Large intestine (tissue), 3 donors: ENCODE measurements at regions not wholly inside any gene's neighbourhood (a gene's known extent, or its start where the extent isn't known, plus 50 kb on each side); places are given as distances from the start of the nearest gene placed in this dataset.

Experiments used
- DNase-seq, 2 donors: peaks; one replicate each; pipeline versions ENCODE4 v3.0.0 to v3.0.0-alpha.2; 2013
- H3K27ac ChIP-seq: one replicate; pipeline ENCODE4 v1.5.1; 2013; ENCODE audit warnings: low read length
- H3K27me3 ChIP-seq: 2 replicates; pipeline ENCODE4 v1.6.1; 2013; ENCODE audit warnings: low read length; ENCODE audit not compliant: control insufficient read depth, insufficient read depth
- H3K36me3 ChIP-seq: 2 replicates; pipeline ENCODE4 v1.6.1; 2013; ENCODE audit warnings: low read length; ENCODE audit not compliant: control insufficient read depth, insufficient read depth
- H3K4me1 ChIP-seq: one replicate; pipeline ENCODE4 v1.6.1; 2013; ENCODE audit warnings: low read length; ENCODE audit not compliant: control insufficient read depth, insufficient read depth
- H3K4me3 ChIP-seq: one replicate; pipeline ENCODE4 v1.5.1; 2013; ENCODE audit warnings: low read length
- H3K9me3 ChIP-seq: one replicate; pipeline ENCODE4 v1.6.1; 2013; ENCODE audit warnings: mild to moderate bottlenecking, low read depth, low read length, moderate library complexity; ENCODE audit not compliant: control insufficient read depth
- WGBS: methylation state at CpG from one replicate; pipeline ENCODE4 v1.1.5; 2013; ENCODE audit warnings: low lambda C conversion rate; ENCODE audit not compliant: insufficient coverage; 5-methylcytosine and 5-hydroxymethylcytosine counted together

DNA sequence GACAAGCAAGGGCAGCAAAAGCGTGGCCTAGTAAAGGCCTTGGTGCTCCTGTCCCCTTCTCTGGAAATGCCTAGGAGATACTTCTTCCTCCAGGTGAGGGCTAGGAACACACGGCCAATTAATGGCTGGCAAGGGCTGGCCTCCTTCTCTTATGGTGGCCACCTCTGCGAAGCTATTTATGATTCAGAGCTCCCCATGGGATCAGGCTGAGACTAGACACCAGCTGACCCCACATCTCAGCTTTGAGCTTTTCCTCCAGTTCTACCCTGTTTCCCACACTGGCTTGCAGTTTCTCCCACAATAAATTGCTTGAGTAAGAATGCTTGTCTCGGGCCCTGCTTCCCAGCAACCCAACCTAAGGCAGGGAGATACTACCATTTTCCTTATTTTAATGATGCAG lies 53.7 kb downstream of the CAMK2N1 start:
- H3K36me3 ChIP-seq, result no peaks in the 10 kb centered on the region
- no peak overlapping the region for H3K4me3 ChIP-seq
- no peaks in the 10 kb centered on the region for H3K4me1 ChIP-seq
- H3K27me3 ChIP-seq, result peaks cover 6% of the 10 kb centered on the region
- no peak overlapping the region for H3K27ac ChIP-seq
- DNase-seq, result no peak
- no peaks in the 10 kb centered on the region for H3K9me3 ChIP-seq
- WGBS, result no CpG with 5 or more reads among the region's 4 CpGs

DNA sequence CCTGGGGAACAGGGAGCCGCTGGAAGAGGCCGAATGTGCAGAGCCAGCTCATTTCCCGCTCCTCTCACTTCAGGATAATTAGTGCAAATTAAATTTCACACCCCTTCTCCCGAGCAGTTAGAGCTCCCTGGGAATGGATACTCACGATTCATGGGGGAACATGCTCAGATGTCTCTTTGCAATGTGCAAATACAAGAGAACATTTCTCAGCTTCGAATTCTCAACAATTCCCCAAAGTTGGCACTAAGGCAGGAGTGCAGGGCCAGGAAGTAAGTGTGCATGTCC lies 54.9 kb downstream of the CAMK2N1 start:
- Histone ChIP-seq H3K4me1 (no peaks in the 10 kb centered on the region), H3K27ac (no peak overlapping the region), H3K36me3 (no peaks in the 10 kb centered on the region), H3K4me3 (no peak overlapping the region), H3K27me3 (peaks cover 9% of the 10 kb centered on the region), H3K9me3 (no peaks in the 10 kb centered on the region)
- WGBS, result no CpG with 5 or more reads among the region's 6 CpGs
- no peak for DNase-seq

DNA sequence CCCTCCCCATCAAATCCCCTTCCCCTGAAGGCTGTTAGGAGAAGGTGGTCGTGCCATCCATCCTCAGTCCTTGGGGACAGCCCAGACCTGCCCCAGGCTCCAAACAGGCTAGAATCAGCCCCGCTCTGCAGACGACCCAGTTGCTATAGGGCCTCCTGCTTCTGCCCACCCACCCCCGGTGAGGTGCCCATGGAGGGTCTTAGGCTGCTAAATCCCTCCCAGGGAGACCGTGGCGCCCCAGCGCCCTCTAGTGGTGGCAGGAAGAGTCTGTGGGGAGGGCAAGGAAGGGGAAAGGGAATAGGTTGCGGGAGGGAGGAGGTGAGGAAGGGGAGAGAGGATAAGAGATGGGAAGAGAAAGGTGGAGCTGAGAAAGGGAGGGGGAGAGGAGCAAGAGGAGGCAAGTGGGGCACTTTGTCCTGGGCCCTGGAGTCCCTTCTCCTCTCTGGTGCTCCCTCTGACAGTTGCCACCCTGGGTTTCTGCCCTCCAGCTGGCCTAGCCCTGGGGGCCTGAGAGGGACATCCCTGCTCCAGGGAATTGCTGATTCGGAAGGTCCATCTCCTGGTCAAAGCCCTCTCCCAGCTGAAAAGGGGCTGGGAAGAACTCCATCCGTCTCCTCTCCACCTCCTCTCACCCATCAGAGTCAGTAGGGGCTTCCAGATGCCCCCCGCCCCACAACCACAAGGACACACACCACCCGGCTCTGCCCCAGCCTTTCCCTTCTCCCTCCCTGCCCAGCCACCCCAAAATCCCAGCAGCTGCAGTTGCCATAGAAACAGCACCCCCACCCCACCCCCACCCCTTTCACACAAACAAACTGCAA lies 55.4 kb downstream of the CAMK2N1 start:
- no peaks in the 10 kb centered on the region for H3K4me1 ChIP-seq
- peaks cover under 1% of the 10 kb centered on the region for H3K9me3 ChIP-seq
- WGBS, result no CpG with 5 or more reads among the region's 12 CpGs
- H3K27me3 ChIP-seq, result peaks cover 9% of the 10 kb centered on the region
- peak; percentile 12 to 17 for DNase-seq
- no peak overlapping the region for H3K27ac ChIP-seq
- H3K4me3 ChIP-seq, result no peak overlapping the region
- H3K36me3 ChIP-seq, result no peaks in the 10 kb centered on the region

DNA sequence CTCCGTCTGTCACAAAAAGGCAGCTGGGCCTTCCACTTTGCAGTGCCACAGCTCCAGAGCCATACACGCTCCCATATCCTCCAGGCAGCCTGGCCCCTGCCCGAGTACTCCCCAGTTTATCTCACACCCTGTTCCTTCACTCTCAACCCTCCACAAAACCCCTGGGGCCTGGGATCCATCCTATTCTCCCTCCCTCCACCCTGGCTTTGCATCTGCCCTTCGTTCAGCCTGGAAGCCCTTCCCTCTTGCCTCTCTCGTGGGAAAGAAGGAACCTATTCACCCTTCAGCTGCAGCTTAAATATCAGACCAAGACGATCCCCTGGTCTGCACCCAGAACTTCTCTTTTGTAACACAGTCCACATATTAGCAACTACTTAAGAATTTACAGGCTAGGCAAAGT lies 56.7 kb downstream of the CAMK2N1 start:
- Histone ChIP-seq H3K4me3 (no peak overlapping the region), H3K27me3 (peaks cover 9% of the 10 kb centered on the region), H3K9me3 (peaks cover 3% of the 10 kb centered on the region), H3K4me1 (no peaks in the 10 kb centered on the region), H3K27ac (no peak overlapping the region), H3K36me3 (no peaks in the 10 kb centered on the region)
- WGBS, result 40% methylated on average over 2 of the region's 6 CpGs
- no peak for DNase-seq

DNA sequence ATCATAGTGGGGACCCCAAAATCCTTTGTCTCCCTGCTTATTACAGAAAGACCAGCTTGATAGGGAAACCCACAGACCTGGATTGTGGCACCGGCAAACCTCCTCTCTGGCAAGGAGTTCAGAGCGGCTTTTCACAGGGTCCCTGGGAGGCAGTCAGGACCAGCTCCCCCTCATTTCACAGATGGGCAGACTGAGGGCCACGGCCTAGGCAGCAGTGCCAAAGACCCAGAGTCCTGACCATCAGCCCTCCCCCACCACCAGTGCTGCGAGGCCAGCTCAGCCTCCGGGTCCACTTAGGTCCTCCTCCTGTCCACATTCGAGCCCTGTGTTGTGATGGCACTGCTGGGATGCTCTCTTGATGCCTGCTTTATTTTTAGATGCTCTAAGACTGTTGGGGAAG lies 57.2 kb downstream of the CAMK2N1 start:
- H3K4me1 ChIP-seq, result no peaks in the 10 kb centered on the region
- H3K27ac ChIP-seq, result no peak overlapping the region
- peaks cover 6% of the 10 kb centered on the region for H3K9me3 ChIP-seq
- no peaks in the 10 kb centered on the region for H3K36me3 ChIP-seq
- no peak overlapping the region for H3K4me3 ChIP-seq
- DNase-seq, result no peak
- peaks cover 9% of the 10 kb centered on the region for H3K27me3 ChIP-seq
- no CpG with 5 or more reads among the region's 6 CpGs for WGBS

DNA sequence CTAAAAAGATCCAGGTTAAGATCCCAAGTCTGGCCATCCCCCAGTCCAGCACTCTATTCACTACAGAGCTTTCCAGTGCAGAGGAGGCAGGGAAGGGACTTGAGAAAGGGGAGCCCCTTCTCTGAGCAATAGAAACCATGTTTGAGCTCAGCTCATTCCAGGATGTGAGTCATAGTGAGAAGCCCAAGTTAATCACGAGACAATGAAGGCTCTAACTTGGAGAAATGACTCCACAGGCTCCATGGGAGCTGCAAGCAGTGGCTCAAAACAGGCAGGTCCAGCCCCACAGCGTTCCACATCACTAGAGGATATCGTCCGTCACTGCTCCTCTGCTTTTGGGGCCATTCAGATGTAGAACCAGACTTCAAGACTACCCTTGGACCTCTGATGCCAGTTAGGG lies 59.1 kb downstream of the CAMK2N1 start:
- Histone ChIP-seq H3K4me1 (no peaks in the 10 kb centered on the region), H3K4me3 (no peak overlapping the region), H3K9me3 (peaks cover 17% of the 10 kb centered on the region), H3K27me3 (peaks cover 12% of the 10 kb centered on the region), H3K36me3 (no peaks in the 10 kb centered on the region), H3K27ac (no peak overlapping the region)
- no CpG with 5 or more reads among the region's 4 CpGs for WGBS
- DNase-seq, result no peak

DNA sequence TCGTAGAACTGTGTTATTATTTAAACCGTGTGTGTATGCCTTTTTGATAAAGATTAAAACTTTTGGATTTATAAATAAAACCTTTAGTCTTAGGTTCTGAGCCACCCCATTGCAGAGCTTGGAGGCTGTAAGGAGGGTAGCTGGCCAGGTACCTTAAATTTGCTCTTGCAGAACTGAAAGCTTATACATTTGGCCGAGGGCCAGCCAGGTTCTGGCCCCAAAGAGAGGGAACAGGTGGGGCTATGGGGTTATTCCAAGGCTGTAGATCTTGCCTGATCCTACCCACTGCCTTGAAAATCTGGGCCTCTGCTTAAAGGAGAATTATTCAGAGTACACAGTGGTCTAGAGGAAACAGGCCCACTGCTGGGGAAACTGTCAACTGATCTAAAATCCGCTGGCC lies 59.6 kb downstream of the CAMK2N1 start:
- H3K4me3 ChIP-seq, result no peak overlapping the region
- peaks cover 17% of the 10 kb centered on the region for H3K9me3 ChIP-seq
- no peak for DNase-seq
- H3K36me3 ChIP-seq, result no peaks in the 10 kb centered on the region
- H3K27ac ChIP-seq, result no peak overlapping the region
- H3K27me3 ChIP-seq, result peaks cover 13% of the 10 kb centered on the region
- WGBS, result 100% methylated on average over 2 of the region's 4 CpGs
- no peaks in the 10 kb centered on the region for H3K4me1 ChIP-seq

DNA sequence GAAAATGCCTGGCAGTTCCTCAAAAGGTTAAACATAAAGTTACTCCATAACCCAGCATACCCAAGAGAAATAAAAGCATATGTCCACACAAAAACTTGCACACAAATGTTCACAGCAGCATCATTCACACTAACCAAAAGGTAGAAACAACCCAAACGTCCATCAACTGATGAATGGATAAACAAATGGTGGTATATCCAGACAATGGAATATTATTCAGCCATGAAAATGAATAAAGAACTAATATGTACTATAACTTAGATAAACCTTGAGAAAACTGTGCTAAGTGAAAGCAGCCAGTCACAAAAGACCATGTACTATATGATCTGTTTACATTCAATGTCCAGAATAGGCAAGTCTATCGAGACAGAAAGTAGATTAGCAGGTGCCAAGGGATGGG lies 60.4 kb downstream of the CAMK2N1 start:
- Histone ChIP-seq H3K27ac (no peak overlapping the region), H3K4me3 (no peak overlapping the region), H3K9me3 (peaks cover 17% of the 10 kb centered on the region), H3K36me3 (no peaks in the 10 kb centered on the region), H3K27me3 (peaks cover 10% of the 10 kb centered on the region), H3K4me1 (no peaks in the 10 kb centered on the region)
- no peak for DNase-seq
- WGBS, result 80% methylated on average over 1 of the region's 2 CpGs

DNA sequence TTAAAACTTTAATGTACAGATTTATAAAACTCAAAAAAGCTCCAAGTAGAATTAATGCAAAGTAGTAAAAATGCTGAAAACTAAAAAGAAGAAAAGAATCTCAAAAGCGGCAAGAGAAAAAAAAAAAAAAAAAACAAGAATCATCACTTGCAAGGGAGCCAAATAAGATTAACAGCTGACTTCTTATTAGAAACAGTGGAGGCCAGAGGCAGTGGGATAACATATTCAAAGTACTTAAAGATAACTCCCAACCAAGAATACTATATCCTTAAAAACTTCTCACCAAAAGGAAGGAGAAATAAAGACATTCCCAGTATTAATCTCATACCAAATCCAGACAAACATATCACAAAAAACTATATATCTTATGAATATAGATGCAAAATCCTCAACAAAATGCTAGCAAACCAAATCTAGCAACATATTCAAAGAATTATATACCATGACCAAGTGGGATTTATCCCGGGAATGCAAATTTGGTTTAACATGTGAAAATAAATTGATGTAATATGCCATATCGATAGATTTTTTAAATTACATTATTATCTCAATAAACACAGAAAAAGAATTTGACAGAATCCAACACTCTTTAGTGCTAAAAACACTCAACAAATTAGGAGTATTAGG lies 62.7 kb downstream of the CAMK2N1 start:
- WGBS, result 100% methylated on average over 2 of the region's 3 CpGs
- H3K36me3 ChIP-seq, result no peaks in the 10 kb centered on the region
- peaks cover 11% of the 10 kb centered on the region for H3K27me3 ChIP-seq
- DNase-seq, result no peak
- peaks cover 17% of the 10 kb centered on the region for H3K9me3 ChIP-seq
- H3K4me1 ChIP-seq, result no peaks in the 10 kb centered on the region
- no peak overlapping the region for H3K4me3 ChIP-seq
- no peak overlapping the region for H3K27ac ChIP-seq

DNA sequence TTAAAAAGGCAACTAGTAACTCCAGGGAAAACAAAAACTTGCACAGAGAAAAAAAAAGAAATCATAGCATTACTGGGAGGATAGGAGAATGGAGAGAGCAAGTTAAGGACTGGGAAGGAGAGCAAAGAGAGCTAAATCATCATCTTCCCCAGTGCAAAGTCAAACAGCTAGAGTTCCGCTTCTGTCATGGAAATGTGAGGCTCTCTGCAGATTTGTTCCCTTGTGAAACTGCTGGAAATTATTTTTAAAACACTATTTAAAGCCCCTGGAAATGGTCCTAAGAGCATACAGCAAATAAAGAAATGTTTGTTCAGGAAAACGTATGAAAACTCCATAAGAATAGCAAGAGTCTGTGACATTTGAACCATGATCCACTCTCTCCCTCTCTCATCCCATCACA lies 64.6 kb downstream of the CAMK2N1 start:
- H3K4me3 ChIP-seq, result no peak overlapping the region
- H3K4me1 ChIP-seq, result no peaks in the 10 kb centered on the region
- H3K27ac ChIP-seq, result no peak overlapping the region
- no peak for DNase-seq
- H3K36me3 ChIP-seq, result no peaks in the 10 kb centered on the region
- peaks cover 17% of the 10 kb centered on the region for H3K9me3 ChIP-seq
- WGBS, result 80% methylated on average over 1 of the region's 2 CpGs
- peaks cover 10% of the 10 kb centered on the region for H3K27me3 ChIP-seq

DNA sequence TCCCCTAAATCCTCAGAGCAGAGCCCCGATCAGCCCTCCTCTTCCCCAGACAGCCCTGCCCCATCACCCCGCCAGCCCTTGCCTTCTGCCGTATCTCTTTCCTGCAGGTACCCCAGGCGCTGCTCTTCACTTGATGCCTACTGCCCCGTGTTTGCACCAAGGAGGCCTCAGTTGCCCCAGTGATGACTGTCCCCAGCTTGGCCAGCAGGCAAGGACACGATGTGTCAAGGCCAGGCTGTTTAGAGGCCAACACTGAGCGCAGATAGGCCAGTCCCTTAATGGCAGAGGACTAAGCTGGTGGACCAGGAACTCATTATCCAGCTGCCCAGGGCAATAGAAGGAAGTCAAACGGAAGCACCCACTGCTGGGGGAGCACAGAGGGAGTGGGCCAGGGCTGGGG lies 68.4 kb downstream of the CAMK2N1 start:
- Histone ChIP-seq H3K27ac (no peak overlapping the region), H3K9me3 (peaks cover 2% of the 10 kb centered on the region), H3K27me3 (peaks cover 8% of the 10 kb centered on the region), H3K36me3 (no peaks in the 10 kb centered on the region), H3K4me1 (no peaks in the 10 kb centered on the region), H3K4me3 (no peak overlapping the region)
- DNase-seq, result no peak
- WGBS, result no CpG with 5 or more reads among the region's 8 CpGs
